ENCODE measurements at regions not wholly inside any gene's neighbourhood (a gene's known extent, or its start where the extent isn't known, plus 50 kb on each side); places are given as distances from the start of the nearest gene placed in this dataset.

DNA sequence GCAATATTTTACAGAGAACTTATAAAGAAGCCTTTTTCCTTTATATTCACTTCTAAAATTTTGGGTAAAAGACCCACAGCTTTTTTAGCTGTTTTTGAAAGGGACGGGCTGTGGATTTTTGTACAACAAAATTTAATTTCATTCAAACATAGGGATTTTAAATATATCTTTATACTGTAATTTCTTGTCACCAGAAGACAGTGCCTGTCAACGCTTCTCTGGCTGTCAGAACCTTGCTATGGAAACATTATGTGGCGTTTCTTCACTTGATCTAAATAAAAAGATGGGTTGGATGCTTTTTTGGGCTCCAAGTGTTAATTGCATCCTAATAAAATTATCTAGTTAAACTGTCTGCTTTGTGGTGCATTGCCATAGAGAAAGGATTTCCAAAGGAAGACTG is 635.6 kb upstream of the ALCAM start:
- no peaks in the 10 kb centered on the region for H3K9me3 Mint-ChIP-seq
- H3K36me3 Mint-ChIP-seq: no peaks in the 10 kb centered on the region
- H3K4me3 Mint-ChIP-seq: no peak overlapping the region
- H3K27ac Mint-ChIP-seq: no peak overlapping the region
- H3K27me3 Mint-ChIP-seq: no peaks in the 10 kb centered on the region
- H3K4me1 Mint-ChIP-seq: peaks cover 0 to 1% (median 0%) of the 10 kb centered on the region in 3 donors

DNA sequence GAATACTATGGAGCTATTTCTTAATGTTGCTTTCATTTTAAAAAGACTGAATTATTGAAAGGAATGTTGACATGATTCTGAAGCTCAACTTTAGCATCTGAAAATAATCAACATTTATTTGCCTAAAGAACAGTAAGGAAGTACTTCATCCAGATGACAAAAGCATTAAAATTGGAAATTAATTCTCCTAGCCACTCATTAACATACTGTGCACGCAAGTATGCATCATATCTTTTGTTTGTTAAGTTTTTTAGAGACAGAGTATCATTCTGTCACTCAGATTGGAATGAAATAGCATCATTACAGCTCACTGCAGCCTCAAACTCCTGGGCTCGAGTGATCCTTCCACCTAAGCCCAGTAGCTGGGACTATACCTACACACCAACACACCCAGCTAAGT is 632.1 kb upstream of the ALCAM start:
- Mint-ChIP-seq H3K9me3 (no peaks in the 10 kb centered on the region), H3K27me3 (no peaks in the 10 kb centered on the region), H3K4me3 (no peak overlapping the region), H3K27ac (no peak overlapping the region), H3K4me1 (no peaks in the 10 kb centered on the region), H3K36me3 (no peaks in the 10 kb centered on the region)

DNA sequence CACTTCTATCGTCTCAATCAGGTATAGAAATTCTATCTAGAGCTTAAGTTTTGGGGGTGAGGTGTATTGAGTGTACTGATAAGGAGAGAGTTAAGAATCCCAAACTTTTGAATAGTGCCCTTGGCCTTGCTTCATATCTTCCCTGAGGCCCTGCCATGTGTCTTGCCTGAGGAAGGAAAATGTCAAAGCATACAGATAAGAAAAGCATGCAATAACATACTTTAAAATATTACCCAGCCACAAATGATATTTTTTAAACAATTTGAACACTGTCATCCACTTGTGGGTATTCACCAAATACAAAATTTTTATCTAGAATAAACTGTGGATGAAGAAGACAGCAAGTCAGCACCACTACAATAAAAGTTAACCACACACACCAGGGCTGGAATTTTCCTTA is 631.0 kb upstream of the ALCAM start:
- no peak overlapping the region for H3K27ac Mint-ChIP-seq
- no peaks in the 10 kb centered on the region for H3K27me3 Mint-ChIP-seq
- peaks cover 0 to 2% (median 0%) of the 10 kb centered on the region in 3 donors for H3K9me3 Mint-ChIP-seq
- H3K4me1 Mint-ChIP-seq: no peaks in the 10 kb centered on the region
- no peak overlapping the region for H3K4me3 Mint-ChIP-seq
- H3K36me3 Mint-ChIP-seq: no peaks in the 10 kb centered on the region

DNA sequence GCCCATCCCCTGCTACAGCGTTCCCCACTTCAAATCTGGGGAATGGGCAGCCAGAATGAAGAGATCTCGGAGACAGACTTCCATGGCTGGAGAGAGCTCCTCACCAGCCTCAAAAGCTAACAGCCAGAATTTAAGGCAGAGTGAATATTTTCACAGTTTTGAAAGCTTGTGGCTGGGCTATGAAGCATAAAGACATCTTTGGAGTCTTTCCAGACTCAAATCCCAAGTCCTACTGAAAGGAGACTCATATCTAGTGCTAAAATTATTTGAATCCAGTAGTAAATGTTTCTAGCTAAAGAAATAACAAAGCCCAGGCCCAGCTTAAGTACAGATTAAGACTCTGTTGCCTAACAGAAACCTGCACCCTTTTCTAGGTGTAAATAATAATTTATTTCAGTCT is 628.4 kb upstream of the ALCAM start:
- Mint-ChIP-seq H3K36me3 (no peaks in the 10 kb centered on the region), H3K9me3 (peaks cover 0 to 2% (median 0%) of the 10 kb centered on the region in 3 donors), H3K4me1 (no peaks in the 10 kb centered on the region), H3K4me3 (no peak overlapping the region), H3K27me3 (no peaks in the 10 kb centered on the region), H3K27ac (no peak overlapping the region)

DNA sequence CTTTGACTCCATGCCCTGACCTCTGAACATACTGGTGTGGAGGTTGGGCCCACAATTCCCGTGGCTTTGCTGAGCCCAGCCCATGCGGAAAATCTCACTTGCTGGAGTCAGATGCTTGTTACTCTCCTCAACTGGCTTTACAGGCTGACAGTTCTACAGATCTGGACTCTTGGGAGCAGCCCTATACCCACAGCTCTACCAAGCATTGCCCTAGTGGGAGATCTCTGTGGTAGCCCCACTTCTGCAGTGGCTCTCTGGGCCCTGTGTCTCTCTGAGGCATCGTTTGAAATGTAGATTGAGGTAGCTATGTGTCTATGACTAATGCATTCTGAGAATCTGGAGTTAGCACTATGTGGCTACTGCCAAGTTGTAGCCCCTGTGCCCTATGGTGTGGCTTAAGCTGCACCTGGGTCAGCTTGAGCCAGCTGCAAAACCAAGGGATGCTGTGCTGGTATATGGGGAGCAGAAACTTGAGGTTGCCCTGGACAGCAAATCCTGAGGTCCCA is 625.8 kb upstream of the ALCAM start:
- Mint-ChIP-seq H3K36me3 (no peaks in the 10 kb centered on the region), H3K4me3 (no peak overlapping the region), H3K27ac (no peak overlapping the region), H3K27me3 (no peaks in the 10 kb centered on the region), H3K9me3 (peaks cover 0 to 2% (median 0%) of the 10 kb centered on the region in 3 donors), H3K4me1 (no peaks in the 10 kb centered on the region)

DNA sequence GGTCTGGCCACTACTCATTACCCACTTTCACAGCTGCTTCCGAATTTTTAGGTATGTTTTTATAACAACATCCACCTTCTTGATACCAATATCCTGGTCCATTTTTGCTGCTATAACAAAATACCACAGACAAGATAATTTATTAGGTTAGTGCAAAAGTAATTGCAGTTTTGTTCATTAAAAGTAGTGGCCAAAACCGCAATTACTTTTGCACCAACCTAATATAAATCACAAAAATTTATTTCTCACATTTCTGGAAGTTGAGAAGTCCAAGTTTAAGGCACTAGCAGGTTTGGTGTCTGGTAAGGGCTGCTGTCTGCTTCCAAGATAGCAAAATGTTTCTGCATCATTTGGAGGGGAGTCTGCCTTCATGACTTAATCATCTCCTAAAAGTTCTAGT is 624.7 kb upstream of the ALCAM start:
- Mint-ChIP-seq H3K4me1 (no peaks in the 10 kb centered on the region), H3K4me3 (no peak overlapping the region), H3K9me3 (peaks cover 0 to 2% (median 0%) of the 10 kb centered on the region in 3 donors), H3K27ac (no peak overlapping the region), H3K36me3 (no peaks in the 10 kb centered on the region), H3K27me3 (no peaks in the 10 kb centered on the region)

DNA sequence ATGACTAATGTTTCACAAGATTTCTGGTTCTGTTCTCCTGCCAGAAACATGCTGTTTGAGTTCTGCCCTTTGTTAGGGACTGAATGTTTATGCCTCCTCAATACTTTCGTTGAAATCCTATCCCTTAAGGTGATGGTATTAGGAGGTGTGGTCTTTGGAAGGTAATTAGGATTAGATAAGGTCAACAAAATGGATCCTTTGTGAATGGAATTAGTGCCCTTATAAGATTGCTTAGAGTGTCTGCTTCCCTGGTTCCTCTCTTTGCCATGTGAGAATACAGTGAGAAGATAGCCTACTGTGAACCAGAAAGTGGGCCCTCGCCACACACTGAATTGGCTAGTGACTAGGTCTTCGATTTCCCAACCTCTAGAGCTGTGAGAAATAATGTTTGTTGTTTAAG is 621.4 kb upstream of the ALCAM start:
- no peaks in the 10 kb centered on the region for H3K27me3 Mint-ChIP-seq
- H3K4me3 Mint-ChIP-seq: no peak overlapping the region
- H3K27ac Mint-ChIP-seq: no peak overlapping the region
- H3K36me3 Mint-ChIP-seq: no peaks in the 10 kb centered on the region
- no peaks in the 10 kb centered on the region for H3K9me3 Mint-ChIP-seq
- H3K4me1 Mint-ChIP-seq: no peaks in the 10 kb centered on the region

DNA sequence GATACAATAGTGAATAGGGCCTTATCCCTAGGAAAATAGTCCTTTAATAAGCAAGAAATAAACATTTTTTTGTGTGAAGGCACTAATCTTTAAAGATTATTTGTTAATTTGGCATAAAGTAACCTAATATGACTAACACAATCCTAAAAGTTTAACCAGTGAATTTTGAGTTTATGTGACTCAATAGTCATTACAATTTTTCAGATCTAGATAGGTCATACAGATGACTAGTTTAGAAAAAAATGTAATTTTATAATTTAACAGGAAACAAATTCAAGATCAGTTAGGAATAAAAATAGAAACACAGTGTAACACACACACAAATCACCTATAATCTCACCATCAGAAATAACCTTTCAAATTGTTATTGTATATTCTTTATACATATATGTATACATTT is 620.7 kb upstream of the ALCAM start:
- no peaks in the 10 kb centered on the region for H3K36me3 Mint-ChIP-seq
- no peak overlapping the region for H3K27ac Mint-ChIP-seq
- H3K4me1 Mint-ChIP-seq: no peaks in the 10 kb centered on the region
- H3K27me3 Mint-ChIP-seq: no peaks in the 10 kb centered on the region
- no peak overlapping the region for H3K4me3 Mint-ChIP-seq
- H3K9me3 Mint-ChIP-seq: no peaks in the 10 kb centered on the region

DNA sequence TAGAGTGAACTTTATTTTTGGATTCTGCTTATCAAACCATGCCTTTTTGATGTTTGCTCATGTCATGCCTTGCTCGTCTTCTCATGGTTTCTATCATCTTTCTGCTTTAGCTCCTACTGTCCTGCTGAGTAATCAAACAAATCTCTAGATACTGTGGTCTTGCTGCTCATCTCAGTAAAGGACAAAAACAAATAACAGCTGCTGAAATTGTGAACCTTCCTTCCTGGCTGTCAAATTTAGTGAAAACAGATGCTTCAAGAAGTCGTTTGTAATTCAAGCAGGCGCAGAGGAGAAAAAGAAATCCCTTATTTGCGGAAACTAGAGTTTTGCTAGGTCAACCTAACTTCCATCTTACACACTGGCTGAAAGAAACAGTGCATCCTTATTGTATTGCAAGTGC is 616.1 kb upstream of the ALCAM start:
- no peak overlapping the region for H3K27ac Mint-ChIP-seq
- peaks cover 2% of the 10 kb centered on the region for H3K36me3 Mint-ChIP-seq
- H3K4me1 Mint-ChIP-seq: no peaks in the 10 kb centered on the region
- no peak overlapping the region for H3K4me3 Mint-ChIP-seq
- H3K27me3 Mint-ChIP-seq: no peaks in the 10 kb centered on the region
- no peaks in the 10 kb centered on the region for H3K9me3 Mint-ChIP-seq

DNA sequence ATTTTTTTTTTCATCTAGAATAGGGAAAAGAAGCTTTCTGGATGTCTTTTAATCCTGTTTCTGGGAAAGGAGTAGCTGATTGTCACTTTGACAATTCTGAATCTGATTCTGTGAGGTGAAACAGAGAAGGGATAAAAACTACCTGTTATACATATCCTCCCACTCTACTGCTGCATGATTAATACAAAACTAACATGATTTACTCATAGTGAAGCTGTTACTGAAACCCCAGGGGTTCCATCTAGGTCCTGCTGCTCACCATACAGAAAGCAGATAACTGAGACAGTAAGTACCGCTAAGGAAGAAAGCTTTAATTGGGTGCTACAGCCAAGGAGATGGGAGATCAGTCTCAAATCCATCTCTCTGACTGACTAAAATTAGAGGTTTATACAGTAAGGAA is 610.9 kb upstream of the ALCAM start:
- Mint-ChIP-seq H3K9me3 (no peaks in the 10 kb centered on the region), H3K27me3 (no peaks in the 10 kb centered on the region), H3K4me1 (no peaks in the 10 kb centered on the region)

DNA sequence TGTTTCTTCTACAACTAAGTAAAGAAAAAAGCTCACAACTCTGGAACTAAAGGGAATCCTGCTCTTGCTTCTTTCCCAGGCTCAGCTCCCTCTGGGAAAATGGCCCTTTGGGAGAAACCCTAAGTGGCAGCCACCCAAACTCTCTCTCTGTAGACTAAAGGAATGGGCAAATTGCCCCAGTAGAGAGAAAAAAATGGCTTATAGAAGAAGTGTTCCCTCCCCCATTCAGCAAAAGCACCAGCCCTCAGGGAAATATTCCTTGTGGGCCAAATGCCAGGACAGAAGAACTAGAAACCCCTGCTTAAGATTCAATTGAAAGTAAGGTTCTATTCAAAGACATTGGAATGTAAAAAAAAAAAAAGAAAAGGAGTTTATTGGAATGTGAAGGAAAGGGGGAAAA is 603.7 kb upstream of the ALCAM start:
- Mint-ChIP-seq H3K27ac (no peak overlapping the region), H3K4me3 (no peak overlapping the region), H3K27me3 (no peaks in the 10 kb centered on the region), H3K4me1 (no peaks in the 10 kb centered on the region), H3K36me3 (no peaks in the 10 kb centered on the region), H3K9me3 (no peaks in the 10 kb centered on the region)

More for the DNA sequence above, 610.9 kb upstream of the ALCAM start:
- no peak overlapping the region for H3K4me3 Mint-ChIP-seq
- peaks cover 2% of the 10 kb centered on the region for H3K36me3 Mint-ChIP-seq
- H3K27ac Mint-ChIP-seq: no peak overlapping the region

DNA sequence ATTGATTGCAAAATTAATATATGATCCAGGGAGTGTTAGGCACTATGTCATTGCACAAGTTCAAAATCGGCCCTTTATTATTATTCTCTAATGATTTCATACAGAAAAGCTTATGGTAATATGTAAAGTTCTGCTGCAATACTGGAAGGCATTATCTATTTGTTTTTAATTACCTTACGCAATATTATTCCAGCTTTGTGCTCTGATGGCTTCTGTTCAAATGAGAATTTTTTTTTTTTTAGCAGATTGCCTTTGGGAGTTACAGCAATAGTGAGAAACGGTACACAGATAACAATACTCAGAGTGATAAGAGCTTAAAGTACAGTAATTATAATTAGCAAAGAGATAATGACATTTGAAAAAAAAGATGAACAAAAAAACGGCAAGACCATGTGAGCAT is 602.2 kb upstream of the ALCAM start:
- H3K4me3 Mint-ChIP-seq: no peak overlapping the region
- no peaks in the 10 kb centered on the region for H3K36me3 Mint-ChIP-seq

DNA sequence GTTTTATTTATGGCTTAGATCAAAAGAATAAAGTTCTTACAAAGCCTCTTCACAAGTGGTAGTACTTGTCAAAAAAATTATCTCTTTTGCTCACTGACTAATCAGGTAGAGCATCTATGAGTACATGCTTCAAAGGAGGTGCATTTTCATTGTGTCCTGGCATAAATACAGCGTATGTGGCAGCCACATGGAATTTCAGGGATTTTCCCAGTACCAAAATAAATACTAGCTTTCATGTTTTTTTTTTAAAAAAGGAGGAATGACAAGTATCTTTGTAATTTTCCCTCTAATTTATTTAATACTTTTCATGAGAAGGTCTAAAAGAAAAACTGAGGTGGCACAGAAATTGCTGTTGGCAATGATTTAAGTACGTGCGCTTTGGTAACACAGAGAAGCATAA is 597.8 kb upstream of the ALCAM start:
- Mint-ChIP-seq H3K4me1 (no peaks in the 10 kb centered on the region), H3K27me3 (no peaks in the 10 kb centered on the region), H3K27ac (no peak overlapping the region)

More for the DNA sequence above, 602.2 kb upstream of the ALCAM start:
- Mint-ChIP-seq H3K27me3 (no peaks in the 10 kb centered on the region), H3K9me3 (no peaks in the 10 kb centered on the region), H3K4me1 (no peaks in the 10 kb centered on the region), H3K27ac (peak overlapping the region in 1 of 3 donors; percentile 25)

DNA sequence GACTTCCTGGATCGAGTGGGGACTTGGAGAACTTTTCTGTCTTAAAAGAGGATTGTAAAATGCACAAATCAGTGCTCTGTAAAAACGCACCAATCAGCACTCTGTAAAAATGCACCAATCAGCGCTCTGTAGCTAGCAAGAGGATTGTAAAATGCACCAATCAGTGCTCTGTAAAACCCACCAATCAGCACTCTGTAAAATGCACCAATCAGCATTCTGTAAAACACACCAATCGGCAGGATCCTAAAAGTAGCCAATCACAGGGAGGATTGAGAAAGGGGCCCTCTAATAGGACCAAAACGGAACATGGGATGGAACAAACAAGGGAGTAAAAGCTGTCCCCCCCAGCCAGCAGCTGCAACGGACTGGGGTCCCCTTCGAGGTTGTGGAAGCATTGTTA is 587.4 kb upstream of the ALCAM start:
- Mint-ChIP-seq H3K4me1 (no peaks in the 10 kb centered on the region), H3K36me3 (no peaks in the 10 kb centered on the region), H3K27ac (no peak overlapping the region), H3K4me3 (no peak overlapping the region), H3K9me3 (peaks cover 0 to 4% (median 2%) of the 10 kb centered on the region in 3 donors), H3K27me3 (no peaks in the 10 kb centered on the region)

More for the DNA sequence above, 597.8 kb upstream of the ALCAM start:
- no peak overlapping the region for H3K4me3 Mint-ChIP-seq
- no peaks in the 10 kb centered on the region for H3K36me3 Mint-ChIP-seq
- no peaks in the 10 kb centered on the region for H3K9me3 Mint-ChIP-seq

DNA sequence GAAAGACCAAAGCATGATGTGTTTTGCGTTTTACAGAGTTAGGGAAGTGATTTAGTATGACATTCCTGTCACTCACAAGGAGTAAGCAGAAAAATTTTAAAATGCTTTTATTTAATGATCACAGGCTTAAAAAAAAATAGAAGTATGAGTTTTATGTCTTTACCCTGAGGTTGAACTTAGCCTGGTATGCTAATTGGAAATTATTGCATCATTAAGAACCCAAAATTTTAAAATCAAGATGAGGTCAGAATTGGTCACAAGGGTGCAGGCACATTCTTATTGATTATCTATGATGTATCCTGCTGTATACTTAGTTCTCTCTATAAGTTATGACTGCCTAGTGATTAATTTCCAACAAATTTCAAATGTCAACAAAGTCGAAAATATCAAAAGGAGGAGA is 585.6 kb upstream of the ALCAM start:
- Mint-ChIP-seq H3K36me3 (no peaks in the 10 kb centered on the region), H3K27ac (no peak overlapping the region), H3K4me1 (no peaks in the 10 kb centered on the region), H3K9me3 (peaks cover 0 to 4% (median 2%) of the 10 kb centered on the region in 3 donors), H3K4me3 (no peak overlapping the region), H3K27me3 (no peaks in the 10 kb centered on the region)

DNA sequence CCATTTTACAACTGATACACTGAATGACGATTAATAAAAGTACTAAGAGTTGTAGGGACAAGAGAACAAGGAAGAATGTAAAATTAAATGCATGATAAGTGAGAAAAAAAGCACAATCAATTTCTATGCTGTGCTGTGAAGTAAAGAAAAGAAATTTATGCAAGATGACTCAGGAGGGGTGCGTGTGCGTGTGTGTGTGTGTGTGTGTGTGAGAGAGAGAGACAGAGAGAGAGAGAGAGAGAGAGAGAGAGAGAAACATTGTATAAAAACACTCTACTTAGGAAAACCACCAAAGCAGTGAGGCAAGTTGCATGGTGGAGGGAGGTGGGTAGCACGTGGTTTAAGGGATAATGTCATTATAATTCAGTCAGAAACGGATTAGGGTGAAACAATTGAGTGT is 580.8 kb upstream of the ALCAM start:
- no peaks in the 10 kb centered on the region for H3K36me3 Mint-ChIP-seq
- H3K4me3 Mint-ChIP-seq: no peak overlapping the region
- no peaks in the 10 kb centered on the region for H3K27me3 Mint-ChIP-seq
- no peaks in the 10 kb centered on the region for H3K4me1 Mint-ChIP-seq
- H3K9me3 Mint-ChIP-seq: no peaks in the 10 kb centered on the region
- no peak overlapping the region for H3K27ac Mint-ChIP-seq

DNA sequence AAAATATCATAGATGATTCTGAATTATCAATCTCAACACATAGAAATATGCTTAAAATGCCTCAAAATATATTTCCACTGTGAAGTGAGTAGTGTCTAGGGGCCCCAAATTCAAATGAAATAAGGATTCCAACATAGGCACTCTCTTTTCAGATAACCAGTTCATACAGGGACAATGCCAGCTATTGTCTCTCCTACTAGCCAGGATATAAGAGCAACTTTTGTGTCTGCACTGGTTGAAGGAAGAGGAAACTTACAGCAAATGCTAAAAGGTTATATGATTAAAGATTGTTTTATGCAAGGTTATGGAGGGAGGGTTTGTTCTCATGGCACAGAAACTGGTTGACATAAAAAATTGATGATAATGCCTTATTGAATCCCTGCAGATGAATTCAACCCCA is 579.4 kb upstream of the ALCAM start:
- Mint-ChIP-seq H3K4me3 (no peak overlapping the region), H3K27ac (no peak overlapping the region), H3K4me1 (no peaks in the 10 kb centered on the region), H3K36me3 (no peaks in the 10 kb centered on the region), H3K9me3 (no peaks in the 10 kb centered on the region), H3K27me3 (no peaks in the 10 kb centered on the region)

Data from IgD-negative memory B cell (primary cell).